Heart left ventricle (tissue), 16 donors: ENCODE measurements at regions not wholly inside any gene's neighbourhood (a gene's known extent, or its start where the extent isn't known, plus 50 kb on each side); places are given as distances from the start of the nearest gene placed in this dataset.

Experiments
- ATAC-seq, 4 donors: fragments of 200-7000 bp; cut with Tn5 transposase; one replicate each; pipeline ENCODE4 v1.9.1; 2020 to 2022; ENCODE audit warnings: moderate library complexity in 4 of 4, mild to moderate bottlenecking in 3 of 4, moderate number of reproducible peaks in 1 of 4
- DNase-seq, 5 donors: peaks; one replicate each; pipeline ENCODE4 v3.0.0-alpha.2; 2020
- H3K27ac ChIP-seq, 12 donors: fragments of 200-600 bp; sonication (generic) in 4 of 12; one replicate each; pipeline versions ENCODE4 v1.5.0 to v1.8.0; 2016 to 2022; ENCODE audit warnings: mild to moderate bottlenecking in 2 of 12
- H3K27me3 ChIP-seq, 9 donors: fragments of 200-600 bp; sonication (generic) in 2 of 9; one replicate each; pipeline versions ENCODE4 v1.5.1 to v1.8.0; 2016 to 2022; ENCODE audit warnings: mild to moderate bottlenecking in 3 of 9
- H3K36me3 ChIP-seq, 9 donors: fragments of 200-600 bp; sonication (generic) in 2 of 9; one replicate each; pipeline versions ENCODE4 v1.5.0 to v1.8.0; 2018 to 2022; ENCODE audit warnings: mild to moderate bottlenecking in 2 of 9
- H3K4me1 ChIP-seq, 12 donors: fragments of 200-600 bp; sonication (generic) in 4 of 12; one replicate each; pipeline versions ENCODE4 v1.5.0 to v1.8.0; 2016 to 2022; ENCODE audit warnings: mild to moderate bottlenecking in 3 of 12
- H3K4me3 ChIP-seq, 12 donors: fragments of 200-600 bp; sonication (generic) in 4 of 12; one replicate each; pipeline versions ENCODE4 v1.5.0 to v1.8.0; 2017 to 2022; ENCODE audit warnings: mild to moderate bottlenecking in 9 of 12, moderate library complexity in 4 of 12
- H3K9me3 ChIP-seq, 12 donors: fragments of 200-600 bp; sonication (generic) in 4 of 12; one replicate each; pipeline versions ENCODE4 v1.5.0 to v1.8.0; 2016 to 2022; ENCODE audit warnings: mild to moderate bottlenecking in 1 of 12
- CTCF ChIP-seq, 12 donors: fragments of 200-600 bp; sonication (generic) in 4 of 12; IDR thresholded peaks; one replicate each; pipeline versions ENCODE4 v1.5.0 to v1.8.0; 2018 to 2022; ENCODE audit warnings: antibody characterized with exemption in 12 of 12, mild to moderate bottlenecking in 5 of 12
- POLR2A ChIP-seq, 2 donors: fragments of 450-650 bp; IDR thresholded peaks; one replicate each; pipeline ENCODE4 v1.6.1; 2017; ENCODE audit warnings: antibody characterized with exemption in 2 of 2, mild to moderate bottlenecking in 2 of 2, moderate library complexity in 2 of 2
- WGBS, 4 donors: extraction: QIAGEN DNeasy Blood & Tissue Kit in 2 of 4; methylation state at CpG; one replicate each; pipeline versions ENCODE4 v1.1.5 to v1.1.7; 2013 to 2018; 5-methylcytosine and 5-hydroxymethylcytosine counted together
- intact Hi-C, 10 donors: fragments of 100-400 bp; cut with DNase I; formaldehyde crosslinking; loops; one replicate each; pipeline versions ENCODE4 v1.11.1 to v1.14.2; 2022
- donor health status: ischemic (EF 13 %, LVEDD 7.1; RV severe dilation, severe dysfunction).
- donor health status: healthy with polysubstance abuse.
- donor health status: DM: no; HTN: yes; CAD: no.
- donor health status: DM: no; HTN: no; CAD: no.
- donor health status: ischemic (EF 25% LVEDD 6.9; RV normal size, moderate dysfunction).
- donor health status: ischemic (EF 25% LVEDD 5.7; RV mildly dilated, moderate dysfunction).
- donor health status: healthy.
- donor health status: DM: yes; HTN: yes; CAD: no.
- donor health status: ischemic (EF 35%, LVEDD 5.7; RV mildly dilated, moderate dysfunction).
- donor health status: nonischemic (EF 11% LVEDD 7.7; RV severe dilation, severe dysfunction).
- donor health status: DM: yes; HTN: yes; CAD: no.
- donor health status: PGD.
- donor health status: ischemic (EF 29% LVEDD 5.4; RV normal size, mild dysfunction).
- donor health status: nonischemic (EF 23%, LVEDD 6.1; RV moderate dilation, normal function).

GRCh38 chr11:86746514-86746913 lies 53.8 kb upstream of the PRSS23 start:
- H3K27me3 ChIP-seq: no peaks in the 10 kb centered on the region
- no peak overlapping the region for H3K27ac ChIP-seq
- H3K4me3 ChIP-seq: no peak overlapping the region
- TF ChIP-seq POLR2A (IDR thresholded peaks at IDR 0.05) (no peak), CTCF (IDR thresholded peaks at IDR 0.05) (no peak)
- H3K4me1 ChIP-seq: peaks cover 0 to 24% (median 5%) of the 10 kb centered on the region in 12 donors
- DNase-seq (no peak), ATAC-seq (no peak)
- no peaks in the 10 kb centered on the region for H3K36me3 ChIP-seq
- WGBS, 4 donors: 61 to 78% (median 76%) methylated on average over 3 of the region's 3 CpGs
- intact Hi-C loops: no loop called here
- no peaks in the 10 kb centered on the region for H3K9me3 ChIP-seq

GRCh38 chr11:86745571-86745970 lies 54.8 kb upstream of the PRSS23 start:
- ATAC-seq (no peak), DNase-seq (no peak)
- Histone ChIP-seq H3K4me1 (peaks cover 4 to 33% (median 14%) of the 10 kb centered on the region in 12 donors), H3K4me3 (no peak overlapping the region), H3K27ac (no peak overlapping the region), H3K36me3 (no peaks in the 10 kb centered on the region), H3K27me3 (no peaks in the 10 kb centered on the region), H3K9me3 (no peaks in the 10 kb centered on the region)
- intact Hi-C loops: no loop called here
- TF ChIP-seq POLR2A (IDR thresholded peaks at IDR 0.05) (no peak), CTCF (IDR thresholded peaks at IDR 0.05) (no peak)
- 95 to 100% (median 99%) methylated on average over 2 of the region's 2 CpGs for WGBS, 4 donors

GRCh38 chr11:86743223-86744118 lies 56.9 kb upstream of the PRSS23 start:
- Histone ChIP-seq H3K4me3 (no peak overlapping the region), H3K36me3 (no peaks in the 10 kb centered on the region), H3K27me3 (no peaks in the 10 kb centered on the region), H3K9me3 (no peaks in the 10 kb centered on the region), H3K27ac (peak overlapping the region in 7 of 12 donors; percentile 11 to 88 (median 26)), H3K4me1 (peaks cover 4 to 51% (median 22%) of the 10 kb centered on the region in 12 donors)
- intact Hi-C loops: loop anchor here in 2 of 10 donors (2.0 to 5.0 kb wide), 2 partner anchors 53 to 66 kb away; no protein-coding TSS in a partner anchor
- TF ChIP-seq POLR2A (IDR thresholded peaks at IDR 0.05): no peak
- TF ChIP-seq CTCF (IDR thresholded peaks at IDR 0.05): no peak
- ATAC-seq: peak in 3 of 4 donors; percentile 52 to 77 (median 69)
- DNase-seq: peak in 2 of 5 donors; percentile 25 to 68
- WGBS, 4 donors: 84 to 88% (median 87%) methylated on average over 7 of the region's 7 CpGs
